ENCODE measurements at regions not wholly inside any gene's neighbourhood (a gene's known extent, or its start where the extent isn't known, plus 50 kb on each side); places are given as distances from the start of the nearest gene placed in this dataset.

DNA sequence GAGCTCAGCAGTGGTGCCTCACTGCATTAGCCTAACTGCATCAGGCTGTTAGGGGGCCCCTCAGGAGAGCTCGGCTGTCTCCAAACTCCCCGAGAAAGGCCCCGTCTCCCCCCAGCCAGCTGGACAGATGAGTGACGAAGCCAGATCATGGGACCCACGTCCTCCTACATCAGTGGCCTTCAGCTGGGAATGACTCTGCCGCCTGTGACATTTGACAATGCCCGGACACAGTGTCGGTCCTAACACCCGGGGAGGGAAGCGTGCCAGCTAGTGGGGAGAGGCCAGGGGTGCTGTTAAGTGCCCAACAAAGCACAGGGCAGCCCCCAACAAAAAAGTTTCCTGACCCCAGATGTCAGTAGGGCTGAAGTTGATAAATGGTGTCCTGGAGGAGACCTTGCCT lies 375.2 kb upstream of the IRX2 start:
- TF ChIP-seq, protein P1, sequence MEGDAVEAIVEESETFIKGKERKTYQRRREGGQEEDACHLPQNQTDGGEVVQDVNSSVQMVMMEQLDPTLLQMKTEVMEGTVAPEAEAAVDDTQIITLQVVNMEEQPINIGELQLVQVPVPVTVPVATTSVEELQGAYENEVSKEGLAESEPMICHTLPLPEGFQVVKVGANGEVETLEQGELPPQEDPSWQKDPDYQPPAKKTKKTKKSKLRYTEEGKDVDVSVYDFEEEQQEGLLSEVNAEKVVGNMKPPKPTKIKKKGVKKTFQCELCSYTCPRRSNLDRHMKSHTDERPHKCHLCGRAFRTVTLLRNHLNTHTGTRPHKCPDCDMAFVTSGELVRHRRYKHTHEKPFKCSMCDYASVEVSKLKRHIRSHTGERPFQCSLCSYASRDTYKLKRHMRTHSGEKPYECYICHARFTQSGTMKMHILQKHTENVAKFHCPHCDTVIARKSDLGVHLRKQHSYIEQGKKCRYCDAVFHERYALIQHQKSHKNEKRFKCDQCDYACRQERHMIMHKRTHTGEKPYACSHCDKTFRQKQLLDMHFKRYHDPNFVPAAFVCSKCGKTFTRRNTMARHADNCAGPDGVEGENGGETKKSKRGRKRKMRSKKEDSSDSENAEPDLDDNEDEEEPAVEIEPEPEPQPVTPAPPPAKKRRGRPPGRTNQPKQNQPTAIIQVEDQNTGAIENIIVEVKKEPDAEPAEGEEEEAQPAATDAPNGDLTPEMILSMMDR (IDR thresholded peaks at IDR 0.05), result no peak
- TF ChIP-seq POLR2A (IDR thresholded peaks at IDR 0.05), result no peak
